SU-DHL-6 (cell line): ENCODE measurements at regions not wholly inside any gene's neighbourhood (a gene's known extent, or its start where the extent isn't known, plus 50 kb on each side); places are given as distances from the start of the nearest gene placed in this dataset.

Experiments
- EZH2phosphoT487 ChIP-seq: fragments of 200-600 bp; sonication (generic), shearing (Covaris generic); conservative IDR thresholded peaks from 2 replicates; pipeline ENCODE4 v1.6.1; 2018; ENCODE audit warnings: mild to moderate bottlenecking, antibody characterized with exemption, low read length, moderate library complexity, mixed read lengths
- TF ChIP-seq, protein P1 (sequence below): fragments of 200-600 bp; sonication (generic); IDR thresholded peaks from one replicate; pipeline ENCODE4 v1.5.1; 2017; ENCODE audit warnings: antibody characterized with exemption, mild to moderate bottlenecking, low read length, moderate library complexity; ENCODE audit not compliant: insufficient read depth, poor library complexity, severe bottlenecking

DNA sequence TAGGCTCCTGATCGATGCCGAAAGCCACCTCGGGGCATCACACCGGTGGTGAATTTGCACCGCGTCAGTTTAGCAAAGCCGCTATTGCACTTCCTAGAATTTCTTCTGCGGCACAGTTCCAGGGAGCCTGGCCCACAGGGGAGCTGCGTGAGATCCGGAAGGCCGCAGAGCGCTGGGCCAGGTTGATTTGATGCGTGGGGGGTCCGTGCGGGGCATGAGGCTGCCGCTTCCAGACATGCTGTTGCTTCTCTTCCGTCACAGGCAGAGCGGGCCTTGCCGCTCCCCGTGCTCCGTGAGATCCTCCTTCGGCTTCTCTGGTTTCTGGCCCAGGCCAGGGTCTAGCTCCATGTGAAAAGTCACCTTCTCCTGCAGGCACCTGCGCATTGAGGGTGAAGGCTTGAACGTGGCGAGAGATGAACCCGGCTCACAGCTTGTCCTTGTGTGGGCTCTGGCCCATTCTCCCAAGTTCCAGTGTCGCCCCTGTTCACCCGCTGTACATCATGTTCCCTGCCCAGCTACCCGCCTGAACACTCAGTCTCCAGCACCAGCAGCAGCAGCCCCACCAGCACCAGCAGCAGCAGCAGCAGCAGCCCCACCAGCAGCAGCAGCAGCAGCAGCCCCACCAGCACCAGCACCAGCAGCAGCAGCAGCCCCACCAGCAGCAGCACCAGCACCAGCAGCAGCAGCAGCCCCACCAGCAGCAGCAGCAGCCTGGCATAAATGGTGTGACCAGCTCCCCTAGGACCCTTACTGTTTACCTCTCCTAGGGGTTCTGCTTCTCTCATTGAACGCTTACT lies 131.2 kb downstream of the TRIML1 start:
- TF ChIP-seq, protein P1, sequence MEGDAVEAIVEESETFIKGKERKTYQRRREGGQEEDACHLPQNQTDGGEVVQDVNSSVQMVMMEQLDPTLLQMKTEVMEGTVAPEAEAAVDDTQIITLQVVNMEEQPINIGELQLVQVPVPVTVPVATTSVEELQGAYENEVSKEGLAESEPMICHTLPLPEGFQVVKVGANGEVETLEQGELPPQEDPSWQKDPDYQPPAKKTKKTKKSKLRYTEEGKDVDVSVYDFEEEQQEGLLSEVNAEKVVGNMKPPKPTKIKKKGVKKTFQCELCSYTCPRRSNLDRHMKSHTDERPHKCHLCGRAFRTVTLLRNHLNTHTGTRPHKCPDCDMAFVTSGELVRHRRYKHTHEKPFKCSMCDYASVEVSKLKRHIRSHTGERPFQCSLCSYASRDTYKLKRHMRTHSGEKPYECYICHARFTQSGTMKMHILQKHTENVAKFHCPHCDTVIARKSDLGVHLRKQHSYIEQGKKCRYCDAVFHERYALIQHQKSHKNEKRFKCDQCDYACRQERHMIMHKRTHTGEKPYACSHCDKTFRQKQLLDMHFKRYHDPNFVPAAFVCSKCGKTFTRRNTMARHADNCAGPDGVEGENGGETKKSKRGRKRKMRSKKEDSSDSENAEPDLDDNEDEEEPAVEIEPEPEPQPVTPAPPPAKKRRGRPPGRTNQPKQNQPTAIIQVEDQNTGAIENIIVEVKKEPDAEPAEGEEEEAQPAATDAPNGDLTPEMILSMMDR, result no peak
- TF ChIP-seq EZH2phosphoT487, result no peak
